ENCODE measurements at regions not wholly inside any gene's neighbourhood (a gene's known extent, or its start where the extent isn't known, plus 50 kb on each side); places are given as distances from the start of the nearest gene placed in this dataset.

DNA sequence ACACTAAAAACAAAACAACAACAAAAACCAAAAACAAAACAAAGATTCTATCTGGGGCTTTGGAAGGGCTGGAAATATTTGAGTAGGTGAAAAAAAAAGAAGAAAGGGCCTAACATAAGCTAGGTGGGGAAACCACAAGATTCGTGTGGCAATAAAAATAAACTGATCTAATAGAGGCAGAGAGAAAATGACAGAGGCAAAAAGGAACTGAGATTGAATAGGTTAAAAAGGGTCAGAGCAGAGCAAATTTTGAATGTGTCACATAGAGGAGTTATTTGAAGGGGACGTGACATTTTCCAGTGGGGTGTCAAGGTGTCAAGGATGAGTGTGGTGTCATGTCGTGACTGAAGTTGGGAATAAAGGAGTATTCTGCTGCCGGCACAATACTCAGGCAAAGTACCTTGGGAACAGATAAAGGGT, 65.2 kb upstream of the RALGPS2 start:
- no peak for TF ChIP-seq CTCF (IDR thresholded peaks at IDR 0.05)
- TF ChIP-seq POLR2A (IDR thresholded peaks at IDR 0.05), result no peak
- no peak for TF ChIP-seq EP300 (IDR thresholded peaks at IDR 0.05)

Data from ovary (tissue), 3 donors.